H7 (cell line): ENCODE measurements at regions not wholly inside any gene's neighbourhood (a gene's known extent, or its start where the extent isn't known, plus 50 kb on each side); places are given as distances from the start of the nearest gene placed in this dataset.

Source experiments
- DNase-seq: peaks from one replicate; pipeline ENCODE4 v3.0.0; 2012
- H3K27me3 ChIP-seq: 2 replicates; pipeline ENCODE4 v1.6.0; 2011; ENCODE audit warnings: mild to moderate bottlenecking, low read length; ENCODE audit not compliant: control insufficient read depth, insufficient read depth
- H3K36me3 ChIP-seq: replicated peaks from 2 replicates; pipeline ENCODE4 v1.5.1; 2011; ENCODE audit warnings: low read length; ENCODE audit not compliant: control insufficient read depth, insufficient read depth
- H3K4me3 ChIP-seq: 2 replicates; pipeline ENCODE4 v1.5.1; 2011; ENCODE audit warnings: low read depth, mild to moderate bottlenecking, control low read depth, low read length, moderate library complexity; ENCODE audit not compliant: insufficient read depth

GRCh38 chr14:98014851-98015615 lies 1217.9 kb downstream of the VRK1 start:
- H3K27me3 ChIP-seq, result no peaks in the 10 kb centered on the region
- no peak overlapping the region for H3K4me3 ChIP-seq
- no peaks in the 10 kb centered on the region for H3K36me3 ChIP-seq
- no peak for DNase-seq

- Histone ChIP-seq H3K4me3 (no peak overlapping the region), H3K36me3 (no peaks in the 10 kb centered on the region), H3K27me3 (no peaks in the 10 kb centered on the region)
- DNase-seq, result no peak
Measured at GRCh38 chr14:98015921-98016320, 1218.7 kb downstream of the VRK1 start.

- Histone ChIP-seq H3K4me3 (no peak overlapping the region), H3K27me3 (no peaks in the 10 kb centered on the region), H3K36me3 (no peaks in the 10 kb centered on the region)
- DNase-seq, result no peak
Measured at GRCh38 chr14:98018628-98019027, 1221.4 kb downstream of the VRK1 start.

- Histone ChIP-seq H3K36me3 (no peaks in the 10 kb centered on the region), H3K4me3 (no peak overlapping the region), H3K27me3 (no peaks in the 10 kb centered on the region)
- DNase-seq, result peak; percentile 53
Measured at GRCh38 chr14:98022541-98023520, 1225.6 kb downstream of the VRK1 start.

GRCh38 chr14:98028162-98028561 lies 1231.0 kb downstream of the VRK1 start:
- Histone ChIP-seq H3K4me3 (no peak overlapping the region), H3K27me3 (no peaks in the 10 kb centered on the region), H3K36me3 (no peaks in the 10 kb centered on the region)
- no peak for DNase-seq

- H3K4me3 ChIP-seq, result no peak overlapping the region
- no peak for DNase-seq
- no peaks in the 10 kb centered on the region for H3K36me3 ChIP-seq
- no peaks in the 10 kb centered on the region for H3K27me3 ChIP-seq
Measured at GRCh38 chr14:98035396-98035795, 1236.6 kb downstream of the BCL11B start.

- DNase-seq, result no peak
- H3K27me3 ChIP-seq, result no peaks in the 10 kb centered on the region
- no peaks in the 10 kb centered on the region for H3K36me3 ChIP-seq
- H3K4me3 ChIP-seq, result no peak overlapping the region
Measured at GRCh38 chr14:98037831-98038230, 1234.2 kb downstream of the BCL11B start.

- Histone ChIP-seq H3K36me3 (no peaks in the 10 kb centered on the region), H3K4me3 (no peak overlapping the region)
- DNase-seq, result no peak
Measured at GRCh38 chr14:98056946-98057345, 1215.1 kb downstream of the BCL11B start.

GRCh38 chr14:98059106-98059505 lies 1212.9 kb downstream of the BCL11B start:
- no peak for DNase-seq
- Histone ChIP-seq H3K36me3 (no peaks in the 10 kb centered on the region), H3K27me3 (no peaks in the 10 kb centered on the region), H3K4me3 (no peak overlapping the region)

More at GRCh38 chr14:98056946-98057345, 1215.1 kb downstream of the BCL11B start:
- no peaks in the 10 kb centered on the region for H3K27me3 ChIP-seq

- no peaks in the 10 kb centered on the region for H3K36me3 ChIP-seq
- no peak for DNase-seq
- no peaks in the 10 kb centered on the region for H3K27me3 ChIP-seq
- H3K4me3 ChIP-seq, result no peak overlapping the region
Measured at GRCh38 chr14:98062083-98062482, 1209.9 kb downstream of the BCL11B start.

- Histone ChIP-seq H3K27me3 (no peaks in the 10 kb centered on the region), H3K4me3 (no peak overlapping the region), H3K36me3 (no peaks in the 10 kb centered on the region)
- no peak for DNase-seq
Measured at GRCh38 chr14:98069712-98070171, 1202.3 kb downstream of the BCL11B start.

- Histone ChIP-seq H3K36me3 (no peaks in the 10 kb centered on the region), H3K27me3 (no peaks in the 10 kb centered on the region), H3K4me3 (no peak overlapping the region)
- no peak for DNase-seq
Measured at GRCh38 chr14:98070536-98070935, 1201.5 kb downstream of the BCL11B start.

GRCh38 chr14:98074111-98074510 lies 1197.9 kb downstream of the BCL11B start:
- no peaks in the 10 kb centered on the region for H3K36me3 ChIP-seq
- no peaks in the 10 kb centered on the region for H3K27me3 ChIP-seq
- no peak overlapping the region for H3K4me3 ChIP-seq
- DNase-seq, result no peak

- H3K27me3 ChIP-seq, result no peaks in the 10 kb centered on the region
- H3K4me3 ChIP-seq, result no peak overlapping the region
- H3K36me3 ChIP-seq, result no peaks in the 10 kb centered on the region
- no peak for DNase-seq
Measured at GRCh38 chr14:98077176-98077575, 1194.8 kb downstream of the BCL11B start.

GRCh38 chr14:98082833-98083232 lies 1189.2 kb downstream of the BCL11B start:
- no peaks in the 10 kb centered on the region for H3K36me3 ChIP-seq
- H3K4me3 ChIP-seq, result no peak overlapping the region
- no peak for DNase-seq
- no peaks in the 10 kb centered on the region for H3K27me3 ChIP-seq
